Caco-2 (cell line): ENCODE measurements at regions not wholly inside any gene's neighbourhood (a gene's known extent, or its start where the extent isn't known, plus 50 kb on each side); places are given as distances from the start of the nearest gene placed in this dataset.
"Not testable (repeated sequence)": the region's sequence is repeated elsewhere in the genome, so short reads cannot be mapped to it uniquely, and the experiment has no call there.

Experiments used
- BruUV-seq: library from RNA; stranded (reverse); fragments of 400-500 nt; replicated peaks from 2 replicates; lab custom pipeline; 2021; lab: Mats Ljungman, UMichigan
- CTCF ChIA-PET: fragments of 300-600 bp; sonication (Branson Sonifier 250); formaldehyde crosslinking; loops from one replicate; lab custom pipeline; 2022; ENCODE audit warnings: antibody characterized with exemption; lab: Charles Lee
- POLR2A ChIA-PET: fragments of 300-600 bp; sonication (Branson Sonifier 250); formaldehyde crosslinking; loops from one replicate; lab custom pipeline; 2022; ENCODE audit warnings: antibody characterized with exemption; lab: Charles Lee
- DNase-seq, 2 experiments: peaks; one replicate each; pipeline versions ENCODE4 v3.0.0 to v3.0.0-alpha.2; 2020 to 2022
- H3K27me3 ChIP-seq: replicated peaks from 2 replicates; pipeline ENCODE4 v1.6.0; 2011; ENCODE audit warnings: low read length; ENCODE audit not compliant: control insufficient read depth, insufficient read depth
- H3K36me3 ChIP-seq: 2 replicates; pipeline ENCODE4 v1.5.1; 2011; ENCODE audit warnings: low read length; ENCODE audit not compliant: control insufficient read depth, insufficient read depth
- H3K4me1 ChIP-seq: fragments of 250-450 bp; sonication (Bioruptor Pico); 2 replicates; pipeline ENCODE4 v1.5.1; 2020; ENCODE audit warnings: mild to moderate bottlenecking
- H3K4me3 ChIP-seq: 2 replicates; pipeline ENCODE4 v1.5.1; 2011; ENCODE audit warnings: low read depth, mild to moderate bottlenecking, control low read depth, low read length
- H3K9me3 ChIP-seq: fragments of 250-450 bp; sonication (Bioruptor Pico); 2 replicates; pipeline ENCODE4 v1.5.1; 2020; ENCODE audit warnings: mild to moderate bottlenecking, moderate library complexity
- H3K27ac Mint-ChIP-seq: one replicate; pipeline ENCODE4 v1.8.0; 2022; ENCODE audit warnings: mixed read lengths; ENCODE audit not compliant: unreplicated experiment
- H3K27me3 Mint-ChIP-seq: one replicate; pipeline ENCODE4 v1.8.0; 2022; ENCODE audit warnings: mixed read lengths; ENCODE audit not compliant: insufficient read depth, unreplicated experiment
- H3K36me3 Mint-ChIP-seq: one replicate; pipeline ENCODE4 v1.8.0; 2022; ENCODE audit warnings: mild to moderate bottlenecking, mixed read lengths; ENCODE audit not compliant: insufficient read depth, unreplicated experiment
- H3K4me1 Mint-ChIP-seq: one replicate; pipeline ENCODE4 v1.8.0; 2022; ENCODE audit warnings: low read depth, mixed read lengths; ENCODE audit not compliant: unreplicated experiment
- H3K4me3 Mint-ChIP-seq: one replicate; pipeline ENCODE4 v1.8.0; 2022; ENCODE audit warnings: mild to moderate bottlenecking, moderate library complexity, mixed read lengths; ENCODE audit not compliant: unreplicated experiment
- H3K9me3 Mint-ChIP-seq: one replicate; pipeline ENCODE4 v1.8.0; 2022; ENCODE audit warnings: mixed read lengths; ENCODE audit not compliant: unreplicated experiment
- intact Hi-C: fragments of 100-400 bp; cut with micrococcal nuclease; formaldehyde crosslinking; loops from one replicate; pipeline ENCODE4 v1.10.0; 2022; ENCODE audit not compliant: unreplicated experiment
- TF ChIP-seq, protein P1 (sequence below), 2 experiments: fragments of 200-600 bp in 1 of 2; IDR thresholded peaks; 1 replicate in 1 of 2; 2 replicates in 1 of 2; pipeline versions ENCODE4 v1.5.1 to v1.8.0; 2011 to 2022; ENCODE audit warnings: antibody characterized with exemption in 1 of 2, control low read depth in 1 of 2, inconsistent platforms in 1 of 2, low read depth in 1 of 2, low read length in 1 of 2, mild to moderate bottlenecking in 1 of 2, moderate library complexity in 1 of 2; ENCODE audit not compliant: insufficient read depth in 1 of 2, severe bottlenecking in 1 of 2, unreplicated experiment in 1 of 2

DNA sequence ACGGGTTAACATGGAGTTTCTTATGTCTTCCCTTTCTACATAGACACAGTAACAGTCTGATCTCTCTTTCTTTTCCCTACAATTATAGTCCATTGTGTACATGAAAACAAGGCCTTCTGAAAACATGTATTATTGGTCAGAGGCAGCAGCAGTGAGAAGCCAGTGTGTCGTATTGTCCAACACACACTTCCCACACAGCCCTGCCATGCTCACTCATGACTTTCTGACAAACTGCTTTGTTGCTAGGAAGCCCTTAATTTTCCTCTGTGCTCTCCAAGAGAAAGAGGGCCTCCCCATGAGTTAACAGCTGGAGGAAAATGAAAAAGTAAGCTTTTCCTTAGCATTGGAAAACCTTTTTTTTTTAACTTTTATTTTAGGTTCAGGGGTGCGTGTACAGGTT lies 56.4 kb upstream of the N4BP3 start:
- Mint-ChIP-seq H3K9me3 (no peaks in the 10 kb centered on the region), H3K4me3 (no peak overlapping the region), H3K4me1 (no peaks in the 10 kb centered on the region), H3K27me3 (peaks cover 8% of the 10 kb centered on the region), H3K36me3 (no peaks in the 10 kb centered on the region), H3K27ac (no peak overlapping the region)
- CTCF ChIA-PET: no interaction called here
- no peak for DNase-seq
- no TSS peak for BruUV-seq
- Histone ChIP-seq H3K9me3 (no peaks in the 10 kb centered on the region), H3K4me1 (no peaks in the 10 kb centered on the region), H3K36me3 (no peaks in the 10 kb centered on the region), H3K4me3 (no peak overlapping the region), H3K27me3 (no peaks in the 10 kb centered on the region)
- POLR2A ChIA-PET: no interaction called here
- TF ChIP-seq, protein P1, sequence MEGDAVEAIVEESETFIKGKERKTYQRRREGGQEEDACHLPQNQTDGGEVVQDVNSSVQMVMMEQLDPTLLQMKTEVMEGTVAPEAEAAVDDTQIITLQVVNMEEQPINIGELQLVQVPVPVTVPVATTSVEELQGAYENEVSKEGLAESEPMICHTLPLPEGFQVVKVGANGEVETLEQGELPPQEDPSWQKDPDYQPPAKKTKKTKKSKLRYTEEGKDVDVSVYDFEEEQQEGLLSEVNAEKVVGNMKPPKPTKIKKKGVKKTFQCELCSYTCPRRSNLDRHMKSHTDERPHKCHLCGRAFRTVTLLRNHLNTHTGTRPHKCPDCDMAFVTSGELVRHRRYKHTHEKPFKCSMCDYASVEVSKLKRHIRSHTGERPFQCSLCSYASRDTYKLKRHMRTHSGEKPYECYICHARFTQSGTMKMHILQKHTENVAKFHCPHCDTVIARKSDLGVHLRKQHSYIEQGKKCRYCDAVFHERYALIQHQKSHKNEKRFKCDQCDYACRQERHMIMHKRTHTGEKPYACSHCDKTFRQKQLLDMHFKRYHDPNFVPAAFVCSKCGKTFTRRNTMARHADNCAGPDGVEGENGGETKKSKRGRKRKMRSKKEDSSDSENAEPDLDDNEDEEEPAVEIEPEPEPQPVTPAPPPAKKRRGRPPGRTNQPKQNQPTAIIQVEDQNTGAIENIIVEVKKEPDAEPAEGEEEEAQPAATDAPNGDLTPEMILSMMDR (IDR thresholded peaks at IDR 0.05; ENCODE audit: insufficient read depth in 1 of 2, low read depth in 1 of 2, low read length in 1 of 2, severe bottlenecking in 1 of 2, unreplicated experiment in 1 of 2): no peak
- intact Hi-C loops: no loop called here

DNA sequence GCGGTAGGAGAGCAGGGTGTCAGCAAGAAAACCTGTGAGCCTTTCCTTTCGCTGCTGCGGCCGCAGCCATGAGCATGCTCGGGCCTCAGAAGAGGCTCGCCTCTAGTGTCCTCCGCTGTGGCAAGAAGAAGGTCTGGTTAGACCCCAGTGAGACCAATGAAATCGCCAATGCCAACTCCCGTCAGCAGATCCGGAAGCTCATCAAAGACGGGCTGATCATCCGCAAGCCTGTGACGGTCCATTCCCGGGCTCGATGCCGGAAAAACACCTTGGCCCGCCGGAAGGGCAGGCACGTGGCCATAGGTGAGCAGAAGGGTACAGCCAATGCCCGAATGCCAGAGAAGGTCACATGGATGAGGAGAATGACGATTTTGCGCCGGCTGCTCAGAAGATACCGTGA lies 57.8 kb upstream of the N4BP3 start:
- CTCF ChIA-PET, H3K27me3 ChIP-seq, H3K4me1 Mint-ChIP-seq, H3K36me3 ChIP-seq, BruUV-seq, H3K4me3 Mint-ChIP-seq, H3K9me3 ChIP-seq, H3K4me3 ChIP-seq, H3K9me3 Mint-ChIP-seq, H3K36me3 Mint-ChIP-seq, H3K4me1 ChIP-seq, DNase-seq, POLR2A ChIA-PET, intact Hi-C loops, H3K27ac Mint-ChIP-seq, H3K27me3 Mint-ChIP-seq: not testable (repeated sequence)

DNA sequence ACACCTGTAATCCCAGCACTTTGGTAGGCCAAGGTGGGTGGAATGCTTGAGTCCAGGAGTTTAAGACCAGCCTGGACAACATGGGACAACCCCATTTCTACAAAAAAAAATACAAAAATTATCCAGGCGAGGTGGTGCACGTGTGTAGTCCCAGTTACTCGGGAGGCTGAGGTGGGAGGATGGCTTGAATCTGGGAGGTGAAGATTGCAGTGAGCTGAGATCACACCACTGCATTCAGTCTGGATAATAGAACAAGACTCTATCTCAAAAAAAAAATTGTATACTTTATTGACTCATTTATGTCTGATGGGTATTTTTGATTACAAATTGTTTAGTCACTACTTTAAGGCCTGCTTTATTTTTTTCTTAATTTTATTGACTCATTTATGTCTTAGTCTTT lies 56.0 kb upstream of the PROP1 start:
- BruUV-seq, H3K36me3 Mint-ChIP-seq, DNase-seq, H3K27me3 ChIP-seq, H3K27ac Mint-ChIP-seq, intact Hi-C loops, CTCF ChIA-PET, H3K4me1 Mint-ChIP-seq, POLR2A ChIA-PET, H3K4me3 ChIP-seq, H3K9me3 ChIP-seq, H3K27me3 Mint-ChIP-seq, H3K4me1 ChIP-seq, H3K4me3 Mint-ChIP-seq, H3K36me3 ChIP-seq, H3K9me3 Mint-ChIP-seq: not testable (repeated sequence)

DNA sequence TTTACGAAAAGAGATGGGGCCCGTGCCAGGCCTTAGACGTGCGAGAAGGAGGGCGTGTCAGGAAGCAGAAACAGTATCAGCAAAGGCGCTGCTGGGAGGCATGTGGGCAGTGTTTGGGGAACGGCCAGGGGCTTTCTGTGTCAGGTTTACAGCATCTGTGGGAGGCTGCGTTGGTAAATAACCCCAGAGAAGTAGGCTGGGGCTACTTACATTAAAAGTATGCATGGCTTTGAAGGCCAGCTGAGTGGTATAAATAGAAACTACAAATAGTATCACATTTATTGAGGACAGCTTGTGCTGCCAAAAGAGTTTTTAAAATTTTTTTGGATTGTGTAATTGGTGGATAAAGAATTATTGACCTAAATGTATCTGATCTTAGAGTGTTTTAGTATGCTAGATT lies 54.8 kb upstream of the PROP1 start:
- H3K36me3 Mint-ChIP-seq, BruUV-seq, H3K27me3 Mint-ChIP-seq, H3K27me3 ChIP-seq, intact Hi-C loops, H3K9me3 ChIP-seq, H3K36me3 ChIP-seq, H3K9me3 Mint-ChIP-seq, H3K4me1 ChIP-seq, POLR2A ChIA-PET, H3K4me3 ChIP-seq, H3K27ac Mint-ChIP-seq, DNase-seq, H3K4me3 Mint-ChIP-seq, H3K4me1 Mint-ChIP-seq, CTCF ChIA-PET: not testable (repeated sequence)

DNA sequence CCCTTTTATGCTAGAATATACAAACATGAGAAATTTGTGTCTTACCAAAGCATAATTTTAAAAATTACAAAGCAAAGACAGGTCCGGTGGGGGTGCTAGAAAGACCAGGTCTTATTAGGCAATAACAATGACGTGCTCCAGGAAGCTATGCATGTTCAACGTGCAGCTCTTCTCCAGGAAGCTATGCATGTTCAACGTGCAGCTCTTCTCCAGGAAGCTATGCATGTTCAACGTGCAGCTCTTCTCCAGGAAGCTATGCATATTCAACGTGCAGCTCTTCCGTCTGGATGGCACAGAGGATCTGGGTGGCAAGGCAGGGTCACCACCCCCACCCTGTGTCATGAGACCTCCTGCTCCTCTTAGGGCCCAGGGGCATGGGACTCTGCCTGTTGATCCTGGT lies 51.9 kb upstream of the PROP1 start:
- BruUV-seq, CTCF ChIA-PET: not testable (repeated sequence)

DNA sequence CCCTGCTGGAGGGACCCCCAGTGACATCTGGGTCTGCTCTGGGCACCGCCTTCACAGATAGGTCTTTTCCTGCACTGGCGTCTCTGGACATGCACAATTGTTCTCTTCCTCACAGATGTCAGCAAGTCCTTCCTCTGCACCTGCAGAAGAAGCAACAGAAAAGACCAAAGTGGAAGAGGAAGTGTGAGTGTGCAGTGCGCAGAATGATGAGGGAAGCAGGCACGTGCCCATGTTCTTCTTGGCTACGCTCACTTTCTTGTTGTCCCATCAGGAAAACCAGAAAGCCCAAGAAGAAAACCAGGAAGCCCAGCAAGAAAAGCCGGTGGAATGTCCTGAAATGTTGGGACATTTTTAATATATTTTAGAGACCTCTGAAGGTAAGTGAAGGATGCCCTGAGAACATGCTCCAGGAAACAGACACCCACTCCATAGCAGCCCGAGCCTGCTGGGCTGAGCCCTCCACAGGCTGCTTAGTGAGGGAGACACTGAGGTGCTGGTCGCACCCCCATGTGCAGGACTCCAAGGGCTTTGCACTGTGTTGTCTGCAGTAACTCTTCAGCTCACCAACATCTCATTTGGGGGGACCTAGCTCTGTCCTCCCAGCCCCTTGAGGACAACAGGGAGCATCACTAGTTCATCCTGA lies 50.8 kb upstream of the PROP1 start:
- H3K9me3 ChIP-seq, H3K27me3 ChIP-seq, H3K27me3 Mint-ChIP-seq, H3K4me3 Mint-ChIP-seq, H3K36me3 ChIP-seq, H3K4me1 ChIP-seq, H3K36me3 Mint-ChIP-seq, DNase-seq, intact Hi-C loops, H3K4me1 Mint-ChIP-seq, POLR2A ChIA-PET, H3K4me3 ChIP-seq, CTCF ChIA-PET, BruUV-seq, H3K27ac Mint-ChIP-seq, H3K9me3 Mint-ChIP-seq: not testable (repeated sequence)

More for the DNA sequence above, 51.9 kb upstream of the PROP1 start:
- intact Hi-C loops, H3K36me3 ChIP-seq, DNase-seq, H3K9me3 Mint-ChIP-seq, H3K4me3 ChIP-seq, H3K4me3 Mint-ChIP-seq, H3K36me3 Mint-ChIP-seq, H3K4me1 ChIP-seq, H3K27ac Mint-ChIP-seq, H3K9me3 ChIP-seq, H3K27me3 ChIP-seq, H3K27me3 Mint-ChIP-seq, POLR2A ChIA-PET, H3K4me1 Mint-ChIP-seq: not testable (repeated sequence)
